ENCODE measurements at regions not wholly inside any gene's neighbourhood (a gene's known extent, or its start where the extent isn't known, plus 50 kb on each side); places are given as distances from the start of the nearest gene placed in this dataset.

DNA sequence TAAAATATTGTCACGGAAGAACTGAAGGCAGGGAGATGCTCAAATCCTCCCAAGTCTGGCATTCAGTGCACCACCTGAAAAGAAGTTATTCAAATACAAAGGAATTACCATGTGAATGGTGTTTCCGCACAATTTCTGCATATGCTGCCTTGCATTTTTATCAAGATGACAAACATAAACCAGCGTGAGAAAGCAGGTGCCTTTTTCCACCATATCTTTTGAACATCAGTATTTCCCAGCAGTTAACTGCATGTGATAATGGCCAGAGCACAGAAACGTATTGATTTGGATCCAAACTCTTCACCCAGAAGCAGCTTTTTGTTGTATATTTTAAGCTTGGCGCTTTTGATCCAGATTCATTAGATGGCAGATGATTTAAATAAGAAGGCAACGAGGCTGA lies 808.0 kb downstream of the TLE1 start:
- Mint-ChIP-seq H3K4me3 (no peak overlapping the region), H3K9me3 (no peaks in the 10 kb centered on the region), H3K4me1 (no peaks in the 10 kb centered on the region), H3K27me3 (no peaks in the 10 kb centered on the region), H3K27ac (no peak overlapping the region), H3K36me3 (no peaks in the 10 kb centered on the region)
- no peak for ATAC-seq

- Mint-ChIP-seq H3K4me3 (no peak overlapping the region), H3K36me3 (no peaks in the 10 kb centered on the region), H3K9me3 (no peaks in the 10 kb centered on the region), H3K4me1 (no peaks in the 10 kb centered on the region), H3K27me3 (no peaks in the 10 kb centered on the region), H3K27ac (no peak overlapping the region)
- no peak for ATAC-seq
Measured at GRCh38 chr9:80878556-80878955, 810.8 kb downstream of the TLE1 start.

GRCh38 chr9:80875947-80876346 lies 813.4 kb downstream of the TLE1 start:
- H3K27ac Mint-ChIP-seq: no peak overlapping the region
- ATAC-seq: no peak
- no peaks in the 10 kb centered on the region for H3K27me3 Mint-ChIP-seq
- no peak overlapping the region for H3K4me3 Mint-ChIP-seq
- no peaks in the 10 kb centered on the region for H3K36me3 Mint-ChIP-seq
- no peaks in the 10 kb centered on the region for H3K4me1 Mint-ChIP-seq
- no peaks in the 10 kb centered on the region for H3K9me3 Mint-ChIP-seq

DNA sequence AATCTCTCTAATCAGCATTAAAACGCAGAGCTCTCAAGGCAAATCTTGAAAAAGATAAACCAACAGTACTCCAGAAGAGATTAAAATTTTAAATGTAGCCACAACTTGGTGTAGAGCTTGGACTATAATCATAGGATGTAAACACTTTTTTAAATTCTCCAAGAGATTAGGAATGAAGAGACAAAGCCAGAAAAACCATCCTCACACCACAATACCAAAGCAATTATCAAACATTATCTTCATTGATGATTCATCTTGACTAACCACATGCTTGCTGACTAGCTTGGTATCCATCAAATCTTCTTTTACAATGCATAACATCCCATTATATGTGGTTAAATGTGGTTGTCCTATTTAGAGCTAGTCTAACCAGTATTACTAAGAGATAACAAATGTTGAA lies 815.1 kb downstream of the TLE1 start:
- no peaks in the 10 kb centered on the region for H3K9me3 Mint-ChIP-seq
- H3K36me3 Mint-ChIP-seq: no peaks in the 10 kb centered on the region
- no peak for ATAC-seq
- H3K4me3 Mint-ChIP-seq: no peak overlapping the region
- no peaks in the 10 kb centered on the region for H3K4me1 Mint-ChIP-seq
- H3K27ac Mint-ChIP-seq: no peak overlapping the region
- H3K27me3 Mint-ChIP-seq: no peaks in the 10 kb centered on the region

DNA sequence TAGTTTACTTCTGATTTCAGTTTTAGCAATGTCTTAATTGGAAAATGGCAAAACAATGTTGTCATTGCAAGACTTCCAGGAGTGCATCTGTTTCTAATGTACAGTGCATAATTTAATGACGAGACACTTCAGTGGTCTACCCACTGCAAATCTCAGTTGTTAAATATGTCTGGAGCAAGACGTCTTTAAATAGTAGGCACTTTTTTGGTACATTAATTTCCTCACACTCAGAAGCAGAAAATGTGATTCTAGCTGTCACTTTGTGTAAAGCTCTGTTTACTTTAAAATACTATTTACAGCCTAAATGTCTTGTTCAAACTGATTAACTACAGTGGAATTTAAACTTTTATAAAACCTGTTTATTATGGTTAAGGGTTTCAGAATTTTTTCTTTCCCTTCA lies 815.5 kb downstream of the TLE1 start:
- H3K9me3 Mint-ChIP-seq: no peaks in the 10 kb centered on the region
- no peaks in the 10 kb centered on the region for H3K27me3 Mint-ChIP-seq
- H3K4me1 Mint-ChIP-seq: no peaks in the 10 kb centered on the region
- no peak overlapping the region for H3K27ac Mint-ChIP-seq
- H3K4me3 Mint-ChIP-seq: no peak overlapping the region
- peaks cover under 1% of the 10 kb centered on the region for H3K36me3 Mint-ChIP-seq
- no peak for ATAC-seq

DNA sequence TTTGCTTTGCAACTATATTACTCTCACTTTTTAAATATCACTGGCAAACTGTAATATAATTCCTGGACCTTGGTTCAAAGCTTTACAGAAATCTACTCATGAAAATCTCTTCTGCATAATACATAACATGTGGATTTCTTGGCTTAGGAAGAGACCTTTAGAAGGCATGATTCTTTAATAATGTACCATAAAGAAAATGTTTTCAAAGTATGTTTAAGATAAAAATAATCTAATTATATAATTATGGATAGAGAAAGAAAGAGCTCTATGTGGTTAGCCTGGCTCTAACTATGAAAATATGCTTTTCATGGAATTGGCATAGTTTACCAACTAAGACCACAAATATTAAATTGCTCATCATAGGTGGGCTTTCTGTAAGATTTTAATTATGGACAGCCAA lies 817.8 kb downstream of the TLE1 start:
- Mint-ChIP-seq H3K27ac (no peak overlapping the region), H3K4me1 (no peaks in the 10 kb centered on the region), H3K27me3 (no peaks in the 10 kb centered on the region), H3K9me3 (peaks cover 11% of the 10 kb centered on the region), H3K36me3 (peaks cover 17% of the 10 kb centered on the region), H3K4me3 (no peak overlapping the region)
- no peak for ATAC-seq

DNA sequence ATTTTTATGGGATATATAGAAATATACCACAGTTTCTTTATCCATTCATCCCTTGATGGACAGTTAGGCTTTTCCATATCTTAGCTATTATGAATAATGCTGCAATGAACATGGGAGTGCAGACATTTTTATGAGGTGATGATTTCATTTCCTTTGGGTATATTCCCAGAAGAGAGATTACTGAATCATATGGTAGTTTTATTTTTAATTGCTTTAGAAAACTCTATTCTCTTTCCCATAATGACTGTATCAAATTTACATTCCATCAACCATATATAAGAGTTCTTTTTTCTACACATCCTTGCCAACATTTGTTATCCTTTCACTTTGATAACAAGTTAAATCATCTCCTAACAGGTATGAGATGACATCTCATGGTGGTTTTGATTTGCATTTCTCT lies 821.6 kb downstream of the TLE1 start:
- H3K4me1 Mint-ChIP-seq: no peaks in the 10 kb centered on the region
- peaks cover 34% of the 10 kb centered on the region for H3K36me3 Mint-ChIP-seq
- no peak overlapping the region for H3K4me3 Mint-ChIP-seq
- H3K9me3 Mint-ChIP-seq: peaks cover 21% of the 10 kb centered on the region
- no peaks in the 10 kb centered on the region for H3K27me3 Mint-ChIP-seq
- no peak for ATAC-seq
- no peak overlapping the region for H3K27ac Mint-ChIP-seq

DNA sequence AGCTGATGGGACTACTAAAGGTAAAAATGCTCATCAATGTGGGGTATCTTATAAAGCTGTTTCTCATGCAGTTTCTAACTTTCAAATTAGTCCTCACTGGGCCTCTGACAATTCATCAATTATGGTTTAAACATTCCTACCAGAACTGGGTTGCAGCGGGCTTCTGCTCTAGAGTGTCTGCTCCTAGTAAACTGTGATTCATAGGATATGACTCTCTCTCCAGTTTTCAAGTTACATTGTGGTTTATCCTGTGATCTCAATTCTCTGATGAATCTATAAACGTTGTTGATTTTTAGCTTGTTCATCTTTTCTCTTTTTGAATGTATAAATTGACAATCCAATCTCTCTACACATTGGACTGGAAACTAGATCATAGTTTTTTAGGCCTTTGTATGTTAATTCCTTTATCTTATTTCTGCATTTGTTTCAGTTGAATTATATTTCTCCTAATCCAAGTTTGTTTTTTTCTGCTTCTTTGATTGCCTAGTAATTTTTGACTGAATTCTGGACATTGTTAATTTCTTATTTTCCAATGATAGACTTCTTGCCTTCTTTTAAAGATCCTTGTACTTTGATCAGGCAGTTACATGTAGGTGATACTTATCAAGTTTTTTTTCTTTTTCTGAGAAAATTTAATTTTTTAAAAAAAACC lies 822.6 kb downstream of the TLE1 start:
- H3K4me3 Mint-ChIP-seq: no peak overlapping the region
- H3K4me1 Mint-ChIP-seq: no peaks in the 10 kb centered on the region
- ATAC-seq: no peak
- peaks cover 35% of the 10 kb centered on the region for H3K36me3 Mint-ChIP-seq
- H3K9me3 Mint-ChIP-seq: peaks cover 21% of the 10 kb centered on the region
- no peak overlapping the region for H3K27ac Mint-ChIP-seq
- H3K27me3 Mint-ChIP-seq: no peaks in the 10 kb centered on the region

GRCh38 chr9:80866121-80866520 lies 823.2 kb downstream of the TLE1 start:
- Mint-ChIP-seq H3K9me3 (peaks cover 21% of the 10 kb centered on the region), H3K4me3 (no peak overlapping the region), H3K27ac (no peak overlapping the region), H3K27me3 (no peaks in the 10 kb centered on the region), H3K4me1 (no peaks in the 10 kb centered on the region), H3K36me3 (peaks cover 35% of the 10 kb centered on the region)
- ATAC-seq: no peak

GRCh38 chr9:80843028-80843427 lies 846.3 kb downstream of the TLE1 start:
- Mint-ChIP-seq H3K27me3 (no peaks in the 10 kb centered on the region), H3K27ac (no peak overlapping the region), H3K36me3 (no peaks in the 10 kb centered on the region), H3K4me1 (no peaks in the 10 kb centered on the region), H3K4me3 (no peak overlapping the region), H3K9me3 (no peaks in the 10 kb centered on the region)
- ATAC-seq: no peak

GRCh38 chr9:80842389-80842788 lies 847.0 kb downstream of the TLE1 start:
- no peak overlapping the region for H3K27ac Mint-ChIP-seq
- no peaks in the 10 kb centered on the region for H3K27me3 Mint-ChIP-seq
- H3K4me3 Mint-ChIP-seq: no peak overlapping the region
- H3K9me3 Mint-ChIP-seq: no peaks in the 10 kb centered on the region
- no peaks in the 10 kb centered on the region for H3K4me1 Mint-ChIP-seq
- no peak for ATAC-seq
- H3K36me3 Mint-ChIP-seq: no peaks in the 10 kb centered on the region

DNA sequence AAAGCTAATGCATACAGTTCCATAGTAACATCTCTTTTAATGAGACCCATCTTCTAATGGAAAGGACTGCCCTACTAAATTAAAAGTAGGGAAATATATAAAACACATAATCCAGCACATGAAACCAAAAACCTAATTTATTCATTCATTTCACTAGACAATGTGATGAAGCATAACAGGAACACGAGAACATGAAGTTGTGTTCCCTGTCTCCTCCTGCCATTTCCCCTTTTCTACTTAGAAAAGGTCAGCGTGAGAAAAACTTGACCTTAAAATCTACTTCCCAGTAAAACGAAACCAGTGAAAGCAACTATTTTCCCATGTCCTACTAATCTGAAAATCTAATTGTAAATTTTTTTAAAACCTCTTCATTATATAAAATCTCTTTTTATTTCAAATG lies 847.5 kb downstream of the TLE1 start:
- Mint-ChIP-seq H3K4me1 (no peaks in the 10 kb centered on the region), H3K4me3 (no peak overlapping the region), H3K27me3 (no peaks in the 10 kb centered on the region), H3K27ac (no peak overlapping the region), H3K9me3 (no peaks in the 10 kb centered on the region), H3K36me3 (no peaks in the 10 kb centered on the region)
- ATAC-seq: no peak

DNA sequence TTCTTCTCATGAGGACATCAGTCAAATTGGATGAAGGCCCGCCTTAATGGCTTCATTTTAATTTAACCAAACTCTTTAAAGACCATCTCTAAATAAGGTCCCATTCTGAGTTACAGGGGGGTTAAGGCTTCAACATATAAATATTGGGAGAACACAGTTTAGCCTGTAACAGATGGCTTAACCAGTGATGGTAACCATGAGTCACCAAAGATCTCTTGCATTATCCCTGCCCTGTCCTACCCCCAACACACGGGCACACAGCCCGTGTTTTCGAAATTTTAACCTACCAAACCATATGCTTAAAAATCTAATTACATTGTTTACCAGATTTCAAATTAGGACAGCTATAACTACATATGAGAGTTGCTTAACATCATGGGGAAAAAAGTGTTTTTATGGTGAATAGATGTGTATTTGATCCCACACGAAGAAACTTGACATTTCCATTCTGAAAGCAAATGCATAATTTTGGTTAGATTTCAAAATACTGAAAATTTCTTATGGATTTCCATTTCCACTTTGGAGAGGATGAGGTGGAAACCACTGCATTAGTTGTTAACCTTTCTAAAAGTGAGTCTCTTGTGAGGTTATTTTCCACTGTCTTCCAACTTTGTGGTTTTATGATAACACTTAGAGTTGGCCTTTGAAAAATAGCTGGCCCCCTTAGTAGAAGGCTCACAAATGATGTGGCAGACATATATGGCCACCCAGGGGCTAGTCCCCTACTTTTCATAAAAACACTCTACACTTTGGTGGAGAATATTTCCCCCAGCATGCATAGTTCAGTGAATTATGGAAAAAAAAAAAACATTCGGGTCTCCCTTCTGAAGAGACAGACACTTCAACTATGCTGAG lies 849.3 kb downstream of the TLE1 start:
- H3K36me3 Mint-ChIP-seq: peaks cover 3% of the 10 kb centered on the region
- H3K27me3 Mint-ChIP-seq: no peaks in the 10 kb centered on the region
- H3K9me3 Mint-ChIP-seq: no peaks in the 10 kb centered on the region
- no peak overlapping the region for H3K27ac Mint-ChIP-seq
- no peak for ATAC-seq
- H3K4me3 Mint-ChIP-seq: no peak overlapping the region
- H3K4me1 Mint-ChIP-seq: no peaks in the 10 kb centered on the region

GRCh38 chr9:80836013-80836412 lies 853.3 kb downstream of the TLE1 start:
- Mint-ChIP-seq H3K36me3 (peaks cover 5% of the 10 kb centered on the region), H3K27ac (no peak overlapping the region), H3K4me3 (no peak overlapping the region), H3K4me1 (no peaks in the 10 kb centered on the region), H3K9me3 (no peaks in the 10 kb centered on the region), H3K27me3 (no peaks in the 10 kb centered on the region)
- no peak for ATAC-seq

DNA sequence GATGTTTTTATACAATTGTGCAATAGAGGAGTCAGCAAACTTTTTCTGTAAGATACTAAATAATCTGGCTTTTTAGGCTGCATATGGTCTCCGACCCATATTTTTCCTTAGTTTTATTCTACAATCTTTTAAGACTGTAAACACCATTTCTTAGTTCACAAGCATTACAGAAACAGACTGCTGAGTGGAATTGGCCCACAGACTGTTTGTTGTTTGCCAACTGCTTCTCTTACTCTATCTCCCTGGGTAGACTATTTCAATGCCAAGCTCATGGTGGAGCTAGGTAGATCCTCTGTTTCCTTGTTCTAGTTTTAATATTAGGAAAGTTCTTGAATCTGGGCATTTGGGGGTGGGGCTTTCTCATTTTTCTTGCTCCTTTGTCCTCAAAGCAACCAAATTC lies 857.6 kb downstream of the TLE1 start:
- no peaks in the 10 kb centered on the region for H3K27me3 Mint-ChIP-seq
- no peaks in the 10 kb centered on the region for H3K4me1 Mint-ChIP-seq
- H3K27ac Mint-ChIP-seq: no peak overlapping the region
- H3K36me3 Mint-ChIP-seq: peaks cover 5% of the 10 kb centered on the region
- no peak overlapping the region for H3K4me3 Mint-ChIP-seq
- H3K9me3 Mint-ChIP-seq: peaks cover 3% of the 10 kb centered on the region
- no peak for ATAC-seq

GRCh38 chr9:80811656-80812055 lies 877.7 kb downstream of the TLE1 start:
- Mint-ChIP-seq H3K27ac (no peak overlapping the region), H3K4me1 (no peaks in the 10 kb centered on the region), H3K4me3 (no peak overlapping the region), H3K27me3 (no peaks in the 10 kb centered on the region), H3K9me3 (peaks cover 3% of the 10 kb centered on the region), H3K36me3 (peaks cover 6% of the 10 kb centered on the region)
- no peak for ATAC-seq
